ENCODE measurements at regions not wholly inside any gene's neighbourhood (a gene's known extent, or its start where the extent isn't known, plus 50 kb on each side); places are given as distances from the start of the nearest gene placed in this dataset.
"Not testable (repeated sequence)": the region's sequence is repeated elsewhere in the genome, so short reads cannot be mapped to it uniquely, and the experiment has no call there.

GRCh38 chr7:115585015-115585718 lies 445.4 kb downstream of the TFEC start:
- intact Hi-C loops (cut with DNase I), result no loop called here

DNA sequence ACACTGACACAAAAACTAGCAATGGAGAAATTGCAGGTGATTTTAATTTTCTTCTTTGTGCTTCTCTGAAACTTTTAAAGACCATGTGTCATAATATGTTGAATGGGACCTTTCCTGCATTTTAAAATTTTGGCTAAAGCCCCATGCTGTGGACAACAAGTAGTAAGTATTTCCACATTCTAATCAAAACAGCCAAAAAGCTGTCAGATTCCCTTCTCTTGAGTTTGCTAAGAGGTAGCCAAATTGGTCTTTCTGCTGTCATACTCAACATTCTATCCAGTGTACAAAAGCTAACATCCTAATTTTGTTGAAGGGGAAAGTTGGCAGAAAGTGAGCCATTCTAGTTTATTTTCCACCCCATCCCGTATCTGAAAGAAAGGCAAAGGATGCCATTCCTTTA lies 447.6 kb downstream of the TFEC start:
- intact Hi-C loops (cut with DNase I), result no loop called here
- no peak for DNase-seq (ENCODE audit: low spot score)

More at GRCh38 chr7:115585015-115585718, 445.4 kb downstream of the TFEC start:
- no peak for DNase-seq (ENCODE audit: low spot score)

DNA sequence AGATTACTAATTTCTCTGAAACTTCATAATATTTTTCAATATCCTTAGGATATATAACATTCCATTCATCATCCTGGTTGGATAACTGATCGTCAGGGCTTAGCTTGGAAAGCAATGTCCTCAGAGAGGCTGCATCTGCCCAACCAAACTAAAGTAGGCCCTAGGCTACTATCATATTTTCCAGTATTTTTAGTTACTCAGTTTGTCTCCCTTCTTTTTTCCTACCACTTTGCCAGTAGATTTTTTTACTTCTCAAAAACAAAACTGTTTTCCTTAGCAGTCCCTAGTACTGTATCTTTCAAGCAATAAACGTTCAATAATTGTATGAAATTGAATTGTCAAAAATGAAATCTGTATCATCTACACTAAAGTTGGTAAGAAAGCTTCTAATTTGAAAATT lies 452.0 kb downstream of the TFEC start:
- intact Hi-C loops (cut with DNase I), result no loop called here

GRCh38 chr7:115574681-115575291 lies 455.8 kb downstream of the TFEC start:
- intact Hi-C loops (cut with DNase I), result no loop called here
- DNase-seq (ENCODE audit: low spot score), result no peak

More for the DNA sequence above, 452.0 kb downstream of the TFEC start:
- no peak for DNase-seq (ENCODE audit: low spot score)

GRCh38 chr7:115572111-115572510 lies 458.5 kb downstream of the TFEC start:
- no peak for DNase-seq (ENCODE audit: low spot score)
- intact Hi-C loops (cut with DNase I), result no loop called here

- DNase-seq (ENCODE audit: low spot score), result no peak
- intact Hi-C loops (cut with DNase I), result no loop called here
Observed at GRCh38 chr7:115561335-115562110, 469.0 kb downstream of the TFEC start.

- no peak for DNase-seq (ENCODE audit: low spot score)
- intact Hi-C loops (cut with DNase I), result no loop called here
Observed at GRCh38 chr7:115559877-115560276, 470.7 kb downstream of the TFEC start.

GRCh38 chr7:115558161-115558560 lies 472.4 kb downstream of the TFEC start:
- intact Hi-C loops (cut with DNase I), result no loop called here
- no peak for DNase-seq (ENCODE audit: low spot score)

DNA sequence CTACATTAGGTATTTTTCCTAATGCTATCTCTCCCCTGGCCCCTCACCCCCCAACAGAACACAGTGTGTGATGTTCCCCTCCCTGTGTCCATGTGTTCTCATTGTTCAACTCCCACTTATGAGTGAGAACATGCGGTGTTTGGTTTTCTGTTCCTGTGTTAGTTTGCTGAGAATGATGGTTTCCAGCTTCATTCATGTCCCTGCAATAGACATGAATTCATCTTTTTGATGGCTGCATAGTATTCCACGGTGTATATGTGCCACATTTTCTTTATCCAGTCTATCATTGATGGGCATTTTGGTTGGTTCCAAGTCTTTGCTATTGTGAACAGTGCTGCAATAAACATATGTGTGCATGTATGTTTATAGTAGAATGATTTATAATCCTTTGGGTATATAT lies 473.3 kb downstream of the TFEC start:
- intact Hi-C loops (cut with DNase I), result not testable (repeated sequence)

DNA sequence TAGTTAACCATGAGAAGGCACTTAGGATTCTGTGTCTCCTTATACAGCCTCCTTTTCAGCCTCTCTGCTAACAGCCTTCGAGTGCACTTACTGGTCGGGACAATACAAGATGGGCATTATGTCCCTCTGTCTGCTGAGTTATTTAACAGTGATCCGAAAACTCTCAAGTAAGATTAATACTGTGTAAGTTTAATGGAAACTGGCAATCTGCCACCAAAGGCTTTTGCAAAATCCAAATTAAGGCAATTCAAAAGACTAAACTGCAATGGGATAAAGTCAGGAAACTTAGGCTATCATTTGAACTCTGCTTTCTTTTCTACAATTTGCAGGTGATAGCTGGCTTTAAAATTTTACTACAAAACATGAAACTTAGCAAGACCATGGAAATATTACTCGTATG lies 477.8 kb downstream of the TFEC start:
- intact Hi-C loops (cut with DNase I), result no loop called here
- no peak for DNase-seq (ENCODE audit: low spot score)

More for the DNA sequence above, 473.3 kb downstream of the TFEC start:
- not testable (repeated sequence) for DNase-seq (ENCODE audit: low spot score)

DNA sequence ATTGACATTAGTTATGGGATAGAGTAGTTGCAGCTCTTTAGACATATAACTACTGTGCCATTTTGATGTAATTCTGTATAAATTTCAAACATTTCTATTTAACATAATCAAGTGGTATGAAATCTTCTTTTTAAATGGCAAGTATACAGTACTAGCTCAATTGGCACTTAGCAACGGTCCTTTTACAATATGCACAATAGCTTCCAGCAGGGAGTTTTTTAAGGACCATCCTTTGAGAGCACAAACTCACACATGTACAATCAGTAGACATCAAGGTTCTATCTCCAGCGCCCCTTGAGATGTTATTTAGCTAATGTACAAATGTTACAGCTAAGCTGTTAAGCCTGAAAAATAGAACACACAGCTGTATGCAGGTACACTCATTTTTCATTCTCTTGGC lies 480.7 kb downstream of the TFEC start:
- intact Hi-C loops (cut with DNase I), result no loop called here
- no peak for DNase-seq (ENCODE audit: low spot score)

- DNase-seq (ENCODE audit: low spot score), result no peak
- intact Hi-C loops (cut with DNase I), result no loop called here
Observed at GRCh38 chr7:115548756-115549155, 481.8 kb downstream of the TFEC start.

GRCh38 chr7:115546790-115547189 lies 483.8 kb downstream of the TFEC start:
- no peak for DNase-seq (ENCODE audit: low spot score)
- intact Hi-C loops (cut with DNase I), result no loop called here

DNA sequence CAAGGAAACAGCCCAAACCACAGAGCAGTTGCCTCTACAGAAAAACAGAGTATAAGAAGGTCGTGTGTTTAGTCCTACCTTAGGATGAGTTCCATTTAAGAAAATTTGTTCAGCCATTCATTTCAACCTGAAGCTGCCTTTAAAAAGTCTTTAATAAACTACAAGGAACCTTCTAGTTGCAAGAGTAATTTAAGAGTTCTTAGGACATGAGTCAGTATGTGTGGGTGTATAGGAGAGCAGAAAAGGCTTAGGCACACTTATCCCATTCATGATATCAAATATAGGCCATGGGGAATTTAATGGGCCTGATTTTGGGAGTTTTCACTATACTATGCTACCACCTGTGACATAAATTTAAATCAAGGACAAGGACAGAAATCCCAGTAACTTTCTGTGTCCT lies 496.8 kb downstream of the TFEC start:
- intact Hi-C loops (cut with DNase I), result no loop called here
- no peak for DNase-seq (ENCODE audit: low spot score)

DNA sequence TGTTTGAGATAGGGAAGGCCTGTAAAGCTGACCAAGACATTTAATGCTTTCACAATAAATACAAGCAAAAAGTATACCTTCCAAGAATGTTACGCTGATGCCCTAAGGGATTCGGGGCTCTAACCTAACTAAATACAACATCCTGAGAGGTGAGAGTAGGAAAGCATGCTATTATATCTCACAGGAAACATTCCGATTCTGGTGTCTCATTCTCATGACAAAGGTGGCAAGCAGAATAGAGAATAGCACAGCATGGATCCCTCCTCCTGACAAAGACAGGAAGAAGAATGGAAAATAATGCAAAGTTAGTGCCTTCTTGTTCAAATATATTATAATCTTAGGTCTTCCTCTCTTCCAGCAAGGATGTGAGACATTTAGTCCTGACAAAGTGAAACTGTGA lies 504.3 kb downstream of the TFEC start:
- no peak for DNase-seq (ENCODE audit: low spot score)
- intact Hi-C loops (cut with DNase I), result no loop called here

GRCh38 chr7:115522174-115522573 lies 508.4 kb downstream of the TFEC start:
- intact Hi-C loops (cut with DNase I), result no loop called here
- no peak for DNase-seq (ENCODE audit: low spot score)

DNA sequence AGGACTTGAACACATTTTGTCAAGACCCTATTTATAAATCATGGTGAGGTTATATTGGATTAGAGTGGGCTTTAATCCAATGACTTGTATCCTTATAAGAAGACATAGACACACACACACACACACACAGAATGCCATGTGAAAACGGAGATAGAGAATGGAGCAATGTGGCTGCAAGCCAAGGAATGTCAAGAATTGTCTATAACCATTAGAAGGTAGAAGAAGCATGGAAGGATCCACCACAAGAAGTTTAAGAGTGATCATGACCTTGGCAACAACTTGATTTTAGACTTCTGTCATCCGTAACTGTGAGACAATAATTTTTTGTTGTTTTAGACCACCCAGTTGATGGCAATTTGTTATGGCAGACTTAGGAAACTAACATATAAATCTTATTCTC lies 514.2 kb downstream of the TFEC start:
- DNase-seq (ENCODE audit: low spot score), result no peak
- intact Hi-C loops (cut with DNase I), result no loop called here

- intact Hi-C loops (cut with DNase I), result no loop called here
- DNase-seq (ENCODE audit: low spot score), result no peak
Observed at GRCh38 chr7:115511330-115511729, 519.2 kb downstream of the TFEC start.

GRCh38 chr7:115505136-115505535 lies 525.4 kb downstream of the TFEC start:
- intact Hi-C loops (cut with DNase I), result no loop called here
- DNase-seq (ENCODE audit: low spot score), result no peak

DNA sequence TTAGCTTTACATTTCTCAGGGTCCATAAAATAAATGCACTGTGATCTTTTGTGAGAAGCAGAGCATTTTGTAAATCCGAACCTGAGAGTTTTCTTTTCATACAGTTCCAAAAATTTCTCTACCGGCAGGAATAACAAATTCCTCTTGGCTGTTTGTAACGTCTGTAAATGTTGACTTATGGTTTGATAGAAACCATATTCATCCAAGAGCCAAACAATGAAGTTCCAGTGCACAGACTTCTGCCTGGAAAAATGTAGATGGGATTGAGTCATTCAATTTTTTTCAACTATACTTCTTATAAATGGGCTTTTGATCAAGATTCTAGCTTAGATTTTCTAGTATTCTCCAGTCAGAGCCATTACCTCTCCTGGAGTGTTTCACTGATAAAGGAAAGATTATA lies 530.6 kb downstream of the TFEC start:
- DNase-seq (ENCODE audit: low spot score), result no peak
- intact Hi-C loops (cut with DNase I), result no loop called here

- DNase-seq (ENCODE audit: low spot score), result no peak
- intact Hi-C loops (cut with DNase I), result no loop called here
Observed at GRCh38 chr7:115496006-115496405, 534.6 kb downstream of the TFEC start.
